ENCODE measurements at regions not wholly inside any gene's neighbourhood (a gene's known extent, or its start where the extent isn't known, plus 50 kb on each side); places are given as distances from the start of the nearest gene placed in this dataset.
A peak's percentile ranks its signal among the peaks of the same experiment; 100 is the strongest.

DNA sequence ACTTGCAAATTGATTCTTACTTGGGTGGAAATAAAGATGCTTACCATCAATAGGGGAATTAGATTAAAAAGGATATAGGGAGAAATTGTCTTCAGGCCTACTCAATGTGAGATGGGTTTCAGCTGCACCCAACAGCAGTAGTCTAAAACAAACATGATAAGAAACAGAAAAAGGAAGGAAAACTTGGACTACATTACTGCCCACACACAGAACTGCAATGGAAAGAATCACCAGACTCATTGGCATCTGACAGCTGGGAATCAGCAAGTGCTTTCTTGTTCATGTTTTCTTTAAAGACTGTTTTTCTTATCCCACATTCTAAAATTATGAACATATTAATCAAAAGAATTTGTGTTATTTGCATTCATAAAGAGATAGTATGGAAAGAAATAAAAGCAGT is 144.2 kb downstream of the LRIG3 start:
- no peak for DNase-seq (ENCODE audit: low read depth, low spot score)

DNA sequence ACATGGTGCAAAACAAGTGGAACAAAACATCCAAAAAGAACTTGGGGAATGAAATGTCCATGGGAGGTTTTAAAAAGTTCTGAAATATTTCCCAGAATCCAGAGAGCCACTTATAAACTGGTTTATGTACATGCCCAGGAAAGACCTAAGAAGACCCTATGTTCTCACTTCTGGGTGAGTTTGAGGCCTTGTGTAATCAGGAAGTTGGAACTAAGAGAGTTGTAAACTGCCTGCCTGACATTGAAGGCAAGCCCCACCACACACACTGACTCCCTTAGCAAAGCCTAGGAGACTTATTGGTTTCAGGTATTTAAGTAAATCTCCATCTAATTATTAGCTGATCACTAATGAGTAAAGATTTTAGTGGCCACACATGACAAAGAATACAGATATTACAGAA is 142.5 kb downstream of the LRIG3 start:
- DNase-seq (ENCODE audit: low read depth, low spot score) = no peak

DNA sequence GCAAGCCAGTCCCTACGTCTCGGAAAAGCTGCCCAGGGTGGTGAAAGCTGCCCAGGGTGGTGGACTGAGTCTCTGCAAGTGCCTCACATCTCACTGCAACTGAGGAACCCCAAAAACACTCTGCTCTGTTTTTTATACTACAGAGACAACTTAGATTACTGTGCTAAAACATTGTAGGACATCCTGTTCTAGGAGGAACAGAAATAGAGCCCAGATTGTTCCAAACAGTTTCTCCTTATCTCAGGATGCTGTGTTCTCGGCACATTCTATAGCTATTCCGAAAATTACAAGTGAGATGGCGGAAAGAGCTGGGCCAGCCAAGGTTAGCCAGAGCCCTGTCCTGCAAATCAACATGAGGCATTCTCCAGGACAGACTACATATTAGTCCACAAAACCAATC is 138.7 kb downstream of the LRIG3 start:
- no peak for DNase-seq (ENCODE audit: low read depth, low spot score)

DNA sequence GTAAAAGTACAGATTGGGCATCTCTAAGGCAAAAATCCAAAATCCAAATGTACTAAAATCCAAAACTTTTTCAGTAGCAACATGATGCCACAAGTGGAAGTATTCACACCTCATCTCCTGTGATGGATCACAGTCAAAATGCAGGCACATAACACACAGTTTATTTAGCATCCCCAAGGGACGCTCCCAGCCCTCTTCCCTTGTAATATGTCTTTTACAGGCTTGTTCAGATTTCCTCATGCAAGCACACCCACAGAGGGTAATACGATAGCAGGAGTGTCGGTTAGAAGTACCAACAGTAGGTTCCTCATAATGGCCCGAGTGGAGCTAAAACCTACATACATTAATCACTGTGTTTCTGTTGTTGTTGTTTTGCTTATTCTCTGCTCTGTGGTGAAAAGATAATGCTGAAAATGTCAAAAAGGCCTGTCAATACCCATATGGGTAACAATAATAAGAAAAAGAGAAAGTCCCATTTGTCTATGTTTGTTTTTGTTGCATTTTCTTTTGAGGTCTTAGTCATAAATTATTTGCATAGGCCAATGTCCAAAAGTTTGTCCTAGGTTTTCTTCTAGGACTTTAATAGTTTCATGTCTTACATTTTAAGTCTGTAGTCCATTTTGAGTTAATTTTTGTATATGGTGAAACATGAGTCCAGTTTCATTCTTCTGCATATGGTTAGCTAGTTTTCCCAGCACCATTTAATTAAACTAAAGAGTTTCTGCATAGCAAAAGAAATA is 133.1 kb downstream of the LRIG3 start:
- DNase-seq (ENCODE audit: low read depth, low spot score) = no peak

DNA sequence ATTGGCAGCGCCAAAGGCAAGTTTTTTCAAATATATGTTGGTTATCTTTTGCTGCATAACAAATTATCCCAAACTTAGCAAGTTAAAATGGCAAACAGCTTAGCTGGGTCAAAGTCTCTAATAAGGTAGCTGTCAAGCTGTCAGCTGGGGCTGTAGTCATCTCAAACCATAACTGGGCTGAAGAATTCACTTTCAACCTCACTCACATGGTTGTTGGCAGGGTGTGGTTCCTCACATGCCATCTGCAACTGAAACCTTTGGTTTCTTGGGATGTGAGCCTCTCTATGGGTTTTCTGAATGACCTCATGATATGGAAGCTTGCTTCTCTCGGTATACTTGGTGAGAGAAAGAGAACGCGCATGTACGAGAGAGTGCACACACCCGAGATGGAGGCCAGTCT is 125.4 kb downstream of the LRIG3 start:
- DNase-seq (ENCODE audit: low read depth, low spot score) = no peak

DNA sequence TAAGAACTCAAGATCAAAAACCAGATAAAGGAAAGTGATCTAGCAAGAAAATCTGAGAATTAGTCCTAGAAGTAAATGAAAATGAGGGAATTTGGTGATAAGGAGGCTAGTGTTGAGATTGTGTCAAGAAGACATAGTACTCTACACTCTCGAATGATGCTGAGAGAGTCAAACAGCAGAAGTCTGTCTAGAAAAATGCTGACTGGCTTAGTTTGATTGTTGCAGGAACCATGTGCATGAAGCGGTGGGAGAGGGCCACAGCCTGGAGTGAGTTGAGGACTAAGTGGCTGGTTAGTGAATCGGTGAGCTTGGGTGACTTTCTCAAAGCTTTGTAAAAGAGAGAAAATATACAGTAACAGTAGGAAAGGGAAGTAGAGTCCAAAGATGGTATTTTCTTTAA is 124.5 kb downstream of the LRIG3 start:
- DNase-seq (ENCODE audit: low read depth, low spot score) = no peak

DNA sequence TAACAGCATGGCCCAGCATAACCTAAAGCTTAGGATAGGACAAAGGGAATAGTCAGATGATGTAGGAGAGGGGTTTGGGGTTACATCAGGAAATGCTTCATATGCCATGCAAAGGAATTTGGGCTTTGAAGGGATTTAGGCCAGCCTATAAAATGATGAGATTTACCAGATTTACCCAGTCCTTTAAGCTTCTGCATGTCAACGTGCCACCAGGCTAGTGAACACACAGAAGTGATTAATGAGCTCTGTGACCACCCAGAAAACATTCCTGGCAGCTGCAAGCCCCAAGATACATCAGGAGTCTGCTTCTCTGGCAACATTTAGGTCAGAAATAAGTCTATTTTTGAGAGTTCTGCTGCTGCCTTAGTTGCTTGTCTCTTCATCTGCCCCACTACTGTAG is 118.3 kb downstream of the LRIG3 start:
- DNase-seq (ENCODE audit: low read depth, low spot score) = peak; percentile 8

DNA sequence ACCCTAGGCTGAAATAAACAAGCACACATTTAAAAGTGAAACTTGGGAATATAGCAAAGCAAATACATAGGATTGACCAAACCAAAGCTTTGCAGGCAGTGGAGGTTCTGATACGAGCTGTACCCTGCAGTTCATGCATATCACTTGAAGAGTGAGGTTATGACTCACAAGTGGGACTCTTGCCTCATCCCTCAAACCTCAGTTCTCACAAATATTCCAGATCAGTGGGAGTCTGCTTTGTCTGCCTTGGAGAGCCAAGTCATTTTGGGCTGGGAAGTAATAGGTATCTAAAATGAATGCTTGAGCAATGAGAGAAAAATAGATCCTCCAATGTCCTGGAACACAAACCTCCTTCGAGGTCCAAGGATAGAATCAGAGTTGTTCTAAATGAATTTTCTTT is 116.4 kb downstream of the LRIG3 start:
- DNase-seq (ENCODE audit: low read depth, low spot score) = no peak

DNA sequence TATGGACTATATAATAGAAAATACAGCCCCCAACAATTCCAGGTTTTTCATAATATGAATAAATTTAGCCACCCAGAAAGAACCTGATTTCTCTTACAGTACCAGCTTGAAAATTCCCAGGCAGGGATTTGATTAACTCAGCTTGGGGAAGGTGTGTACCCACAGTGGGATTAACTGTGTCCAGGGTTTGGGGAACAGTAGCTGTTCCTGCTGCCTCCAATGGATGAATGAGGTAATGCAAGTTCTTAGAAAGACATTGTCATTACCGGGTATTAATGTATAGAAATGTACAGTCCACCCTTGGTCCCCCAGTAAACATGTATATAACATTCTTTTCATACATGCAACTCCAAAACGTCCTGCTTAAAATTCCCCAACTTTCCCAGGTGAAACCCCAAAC is 115.6 kb downstream of the LRIG3 start:
- no peak for DNase-seq (ENCODE audit: low read depth, low spot score)

DNA sequence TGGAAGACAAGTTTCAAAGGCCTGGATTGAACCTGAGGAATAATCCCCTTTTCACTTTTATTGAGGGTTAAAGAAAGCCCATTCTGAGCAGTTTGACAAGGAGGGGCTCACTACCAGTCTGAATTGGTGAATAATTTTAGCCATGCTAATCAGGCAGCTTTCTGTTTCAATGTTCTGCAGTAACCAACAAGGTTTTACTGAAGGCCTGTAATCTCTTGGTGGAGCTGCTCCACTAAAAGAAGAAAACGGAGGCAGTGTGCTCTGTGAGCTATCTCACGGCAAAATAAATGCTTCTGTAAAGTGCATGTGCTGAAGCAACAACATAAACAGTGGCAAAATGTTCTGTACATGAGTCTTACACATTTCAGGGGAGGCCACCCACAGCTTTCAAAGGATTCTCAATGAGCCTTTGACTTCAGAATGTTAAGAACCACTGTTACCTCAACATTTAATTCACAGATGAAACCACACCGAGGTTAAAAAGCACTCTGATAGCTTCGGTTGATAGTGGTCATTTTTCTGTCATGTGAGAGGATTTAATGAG is 111.2 kb downstream of the LRIG3 start:
- DNase-seq (ENCODE audit: low read depth, low spot score) = no peak

DNA sequence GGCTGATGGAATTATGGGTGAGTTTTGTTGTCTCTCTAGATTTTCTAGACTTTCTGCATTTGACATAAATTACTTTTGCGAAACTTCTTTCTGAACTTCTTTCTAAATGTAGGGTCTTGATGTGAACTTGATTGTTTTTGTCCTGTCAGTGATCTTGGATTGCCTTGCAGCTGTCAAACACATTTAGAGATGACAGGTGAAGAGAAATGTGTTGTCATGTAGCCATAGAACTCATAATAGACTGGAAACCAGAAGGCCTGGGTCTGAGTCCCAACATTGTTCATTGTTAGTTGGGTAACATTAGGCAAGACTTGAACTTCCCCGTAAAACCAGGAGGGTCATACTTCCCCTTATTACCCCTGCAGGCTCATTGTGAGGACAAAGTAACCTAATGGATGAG is 109.0 kb downstream of the LRIG3 start:
- DNase-seq (ENCODE audit: low read depth, low spot score) = no peak

DNA sequence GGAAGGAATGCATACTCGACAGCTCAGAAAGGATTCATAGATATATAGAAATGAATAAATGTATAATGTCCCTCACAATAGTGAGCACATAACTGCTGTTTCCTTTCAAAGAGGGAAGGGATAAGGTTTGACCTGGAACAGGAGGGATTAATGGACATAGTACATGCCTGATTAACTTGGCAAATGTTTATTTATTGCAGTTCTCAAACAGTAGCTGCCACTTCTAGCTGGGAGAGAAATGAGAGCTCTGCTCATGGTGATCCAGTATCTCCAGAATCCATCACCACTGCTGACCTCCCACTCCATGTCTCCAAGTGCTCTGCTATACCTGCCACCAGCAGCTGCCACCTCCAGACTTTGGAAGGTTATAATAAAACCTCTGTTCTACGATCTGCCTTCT is 108.1 kb downstream of the LRIG3 start:
- no peak for DNase-seq (ENCODE audit: low read depth, low spot score)

DNA sequence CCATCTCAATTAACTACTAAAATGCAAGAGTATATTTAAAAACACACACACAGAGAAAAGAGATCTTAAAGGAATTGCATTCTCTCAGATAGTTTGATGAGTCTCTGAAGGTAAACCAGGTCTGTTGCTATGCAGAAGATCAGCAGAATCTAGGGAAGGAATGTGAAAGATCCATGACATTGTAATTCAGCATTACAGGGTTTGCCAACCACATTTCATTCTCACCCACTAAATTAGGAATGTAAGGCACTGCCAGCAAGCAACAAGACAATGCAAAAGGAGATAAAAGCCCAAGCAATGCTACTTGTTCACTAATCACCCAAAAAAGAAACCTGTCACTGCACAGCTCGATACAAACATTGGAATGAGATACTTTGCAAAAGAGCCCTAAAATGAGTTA is 106.3 kb downstream of the LRIG3 start:
- no peak for DNase-seq (ENCODE audit: low read depth, low spot score)

DNA sequence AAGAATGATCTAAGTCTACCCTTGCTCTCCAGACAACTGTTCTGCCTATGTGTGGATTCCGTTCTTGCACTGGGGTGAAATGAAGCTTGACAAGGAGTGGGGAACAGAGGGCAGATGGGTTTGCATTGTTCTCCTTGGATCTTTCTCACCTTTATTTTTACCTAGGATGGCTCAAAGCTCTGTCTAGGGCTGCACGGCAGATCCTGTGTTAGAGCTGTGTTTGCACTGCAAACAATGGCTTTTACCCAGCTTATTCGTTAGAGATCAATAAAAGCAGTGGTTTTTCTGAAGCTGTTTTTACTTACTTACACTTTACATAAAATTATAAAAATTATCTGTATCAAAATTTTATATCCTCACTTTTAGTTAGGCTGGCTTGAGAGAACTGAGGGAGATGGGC is 105.1 kb downstream of the LRIG3 start:
- no peak for DNase-seq (ENCODE audit: low read depth, low spot score)

DNA sequence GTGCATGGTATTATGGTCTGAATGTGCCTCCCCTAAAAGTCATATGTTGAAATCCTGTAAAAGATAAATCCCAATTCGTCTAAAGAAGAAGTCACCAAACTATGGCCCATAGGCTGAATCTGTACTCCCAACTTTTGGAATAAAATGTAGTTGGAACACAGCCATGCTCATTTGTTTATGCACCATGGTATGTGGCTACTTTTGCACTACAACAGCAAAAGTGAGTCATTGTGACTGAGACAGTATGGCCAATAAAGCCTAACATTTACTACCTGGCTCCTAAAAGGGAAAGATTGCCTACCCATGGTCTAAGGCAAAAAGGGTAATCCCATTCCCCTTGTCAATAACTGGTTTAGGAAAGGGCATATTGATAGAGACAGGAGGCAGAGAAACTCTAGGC is 101.8 kb downstream of the LRIG3 start:
- no peak for DNase-seq (ENCODE audit: low read depth, low spot score)

DNA sequence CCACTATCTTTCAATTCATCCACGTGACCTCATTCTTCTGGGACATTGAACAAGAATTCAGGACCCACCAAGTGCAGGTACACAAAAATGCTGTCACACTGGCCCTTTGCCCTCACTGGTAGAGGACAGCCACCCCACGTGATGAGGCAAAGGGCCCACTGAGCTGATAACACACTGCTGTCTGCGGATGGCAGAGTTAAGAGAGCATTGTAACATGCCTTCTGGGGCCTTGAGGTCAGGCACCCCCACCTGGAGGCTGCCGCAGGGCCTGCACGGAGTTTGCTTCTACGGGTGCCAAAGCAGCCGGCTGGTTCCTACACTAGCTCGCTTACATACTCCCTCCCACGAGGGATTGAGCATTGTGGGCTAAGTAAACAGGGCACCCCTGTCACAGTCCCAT is 101.0 kb downstream of the LRIG3 start:
- DNase-seq (ENCODE audit: low read depth, low spot score) = no peak

DNA sequence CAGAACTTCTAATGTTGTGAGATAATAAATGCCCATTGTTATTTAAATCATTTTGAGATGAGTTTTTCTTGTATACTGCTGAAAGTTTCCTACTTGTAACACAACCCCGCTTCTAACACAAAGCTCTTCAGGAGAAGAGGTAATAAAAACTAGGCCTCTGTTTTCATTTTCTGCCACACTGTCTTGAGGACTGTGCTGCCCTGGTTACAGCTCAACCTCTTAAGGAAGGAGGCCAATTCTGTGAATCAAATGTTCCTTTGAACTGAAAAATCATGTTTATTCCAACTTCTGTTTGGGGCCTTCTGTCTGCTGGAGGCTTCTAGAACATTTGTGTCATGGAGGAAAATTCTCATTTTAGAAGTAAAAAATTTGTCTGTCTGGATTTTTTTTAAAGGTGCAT is 100.3 kb downstream of the LRIG3 start:
- DNase-seq (ENCODE audit: low read depth, low spot score) = no peak
